GM19351 (cell line): ENCODE measurements at regions not wholly inside any gene's neighbourhood (a gene's known extent, or its start where the extent isn't known, plus 50 kb on each side); places are given as distances from the start of the nearest gene placed in this dataset.

Experiments
- ATAC-seq: cut with Tn5 transposase; IDR thresholded peaks from one replicate; pipeline ENCODE4 v1.9.1; 2021; ENCODE audit warnings: mild to moderate bottlenecking, moderate library complexity; ENCODE audit not compliant: unreplicated experiment

- no peak for ATAC-seq
Observed at GRCh38 chr1:106962591-106962990, 93.9 kb upstream of the PRMT6 start.

- no peak for ATAC-seq
Observed at GRCh38 chr1:106964495-106964894, 92.0 kb upstream of the PRMT6 start.

GRCh38 chr1:106968644-106969043 is 87.8 kb upstream of the PRMT6 start:
- ATAC-seq: no peak

- ATAC-seq: no peak
Observed at GRCh38 chr1:106969731-106970130, 86.7 kb upstream of the PRMT6 start.

- no peak for ATAC-seq
Observed at GRCh38 chr1:106972074-106972473, 84.4 kb upstream of the PRMT6 start.

GRCh38 chr1:106975944-106976343 is 80.5 kb upstream of the PRMT6 start:
- ATAC-seq: no peak

- no peak for ATAC-seq
Observed at GRCh38 chr1:106978477-106979322, 77.8 kb upstream of the PRMT6 start.

- no peak for ATAC-seq
Observed at GRCh38 chr1:106979371-106979770, 77.1 kb upstream of the PRMT6 start.

GRCh38 chr1:106980121-106980520 is 76.4 kb upstream of the PRMT6 start:
- no peak for ATAC-seq

GRCh38 chr1:106984801-106985200 is 71.7 kb upstream of the PRMT6 start:
- ATAC-seq: no peak

GRCh38 chr1:106986603-106987002 is 69.9 kb upstream of the PRMT6 start:
- no peak for ATAC-seq

- ATAC-seq: peak; percentile 98
Observed at GRCh38 chr1:106995970-106996369, 60.5 kb upstream of the PRMT6 start.

GRCh38 chr1:106998431-106999002 is 58.0 kb upstream of the PRMT6 start:
- no peak for ATAC-seq

- no peak for ATAC-seq
Observed at GRCh38 chr1:107000902-107001301, 55.6 kb upstream of the PRMT6 start.

- no peak for ATAC-seq
Observed at GRCh38 chr1:107003972-107004371, 52.5 kb upstream of the PRMT6 start.

GRCh38 chr1:107004421-107004820 is 52.1 kb upstream of the PRMT6 start:
- ATAC-seq: no peak
